Activated CD8-positive, alpha-beta memory T cell treated with anti-CD3 and anti-CD28 coated beads for 1 hour (primary cell): ENCODE measurements at regions not wholly inside any gene's neighbourhood (a gene's known extent, or its start where the extent isn't known, plus 50 kb on each side); places are given as distances from the start of the nearest gene placed in this dataset.
"Not testable (repeated sequence)": the region's sequence is repeated elsewhere in the genome, so short reads cannot be mapped to it uniquely, and the experiment has no call there.

Experiments
- DNase-seq, 2 donors: peaks; one replicate each; pipeline ENCODE4 v3.0.0-alpha.2; 2020; ENCODE audit warnings: low read depth in 1 of 2; ENCODE audit errors: extremely low read depth in 1 of 2

- no peak for DNase-seq
Observed at GRCh38 chr6:99143108-99143861, 195.5 kb upstream of the FBXL4 start.

- not testable (repeated sequence) for DNase-seq
Observed at GRCh38 chr6:99141906-99142305, 194.2 kb upstream of the FBXL4 start.

- DNase-seq, result no peak
Observed at GRCh38 chr6:99138445-99138844, 190.7 kb upstream of the FBXL4 start.

GRCh38 chr6:99137314-99137713 lies 189.6 kb upstream of the FBXL4 start:
- no peak for DNase-seq

GRCh38 chr6:99136488-99136887 lies 188.7 kb upstream of the FBXL4 start:
- no peak for DNase-seq

GRCh38 chr6:99132026-99132635 lies 184.4 kb upstream of the FBXL4 start:
- no peak for DNase-seq

- DNase-seq, result no peak
Observed at GRCh38 chr6:99130897-99131873, 183.4 kb upstream of the FBXL4 start.

- DNase-seq, result no peak
Observed at GRCh38 chr6:99129835-99130234, 182.1 kb upstream of the FBXL4 start.

GRCh38 chr6:99121748-99122147 lies 174.0 kb upstream of the FBXL4 start:
- no peak for DNase-seq

- no peak for DNase-seq
Observed at GRCh38 chr6:99120641-99121040, 172.9 kb upstream of the FBXL4 start.

GRCh38 chr6:99119109-99120031 lies 171.6 kb upstream of the FBXL4 start:
- DNase-seq, result no peak

GRCh38 chr6:99114769-99115406 lies 167.1 kb upstream of the FBXL4 start:
- DNase-seq, result no peak

- DNase-seq, result no peak
Observed at GRCh38 chr6:99111590-99111989, 163.8 kb upstream of the FBXL4 start.

- DNase-seq, result no peak
Observed at GRCh38 chr6:99110029-99110428, 162.3 kb upstream of the FBXL4 start.

- DNase-seq, result no peak
Observed at GRCh38 chr6:99104218-99104617, 156.5 kb upstream of the FBXL4 start.

GRCh38 chr6:99099243-99099642 lies 151.5 kb upstream of the FBXL4 start:
- DNase-seq, result no peak

- no peak for DNase-seq
Observed at GRCh38 chr6:99096170-99096569, 148.4 kb upstream of the FBXL4 start.

- DNase-seq, result no peak
Observed at GRCh38 chr6:99093456-99094190, 145.9 kb upstream of the FBXL4 start.

- DNase-seq, result no peak
Observed at GRCh38 chr6:99092461-99092860, 144.7 kb upstream of the FBXL4 start.
